Neutrophil (primary cell): ENCODE measurements at regions not wholly inside any gene's neighbourhood (a gene's known extent, or its start where the extent isn't known, plus 50 kb on each side); places are given as distances from the start of the nearest gene placed in this dataset.

Source experiments
- H3K27ac ChIP-seq: fragments of 200-600 bp; sonication (generic); 2 replicates; pipeline ENCODE4 v1.5.1; 2016; ENCODE audit warnings: mild to moderate bottlenecking, moderate library complexity
- H3K27me3 ChIP-seq: fragments of 200-600 bp; sonication (generic); 2 replicates; pipeline ENCODE4 v1.6.0; 2016; ENCODE audit warnings: mild to moderate bottlenecking
- H3K36me3 ChIP-seq: fragments of 200-600 bp; sonication (generic); 2 replicates; pipeline ENCODE4 v1.5.1; 2017
- H3K4me1 ChIP-seq, 2 experiments: fragments of 200-600 bp in 1 of 2; sonication (generic) in 1 of 2; 1 replicate in 1 of 2; 2 replicates in 1 of 2; pipeline versions ENCODE4 v1.5.1 to v1.6.1; 2013 to 2016; ENCODE audit warnings: low read depth in 1 of 2, low read length in 1 of 2, mild to moderate bottlenecking in 1 of 2, moderate library complexity in 1 of 2; ENCODE audit not compliant: control insufficient read depth in 1 of 2, insufficient read depth in 1 of 2
- H3K4me3 ChIP-seq, 2 experiments: fragments of 200-600 bp in 1 of 2; sonication (generic) in 1 of 2; 1 replicate in 1 of 2; 2 replicates in 1 of 2; pipeline ENCODE4 v1.5.1; 2013 to 2016; ENCODE audit warnings: low read depth in 1 of 2, low read length in 1 of 2, mild to moderate bottlenecking in 1 of 2, moderate library complexity in 1 of 2
- H3K9me3 ChIP-seq: fragments of 200-600 bp; sonication (generic); 2 replicates; pipeline ENCODE4 v1.5.1; 2016
- CTCF ChIP-seq: fragments of 200-600 bp; sonication (generic); IDR thresholded peaks from 2 replicates; pipeline ENCODE4 v1.5.1; 2016; ENCODE audit warnings: antibody characterized with exemption

- H3K36me3 ChIP-seq, result no peaks in the 10 kb centered on the region
- no peak for TF ChIP-seq CTCF
- no peaks in the 10 kb centered on the region for H3K9me3 ChIP-seq
- H3K27me3 ChIP-seq, result no peaks in the 10 kb centered on the region
- no peaks in the 10 kb centered on the region for H3K4me1 ChIP-seq
- H3K27ac ChIP-seq, result no peak overlapping the region
- no peak overlapping the region for H3K4me3 ChIP-seq
Measured at GRCh38 chr14:48382961-48383360, 707.6 kb upstream of the MDGA2 start.

- Histone ChIP-seq H3K27me3 (no peaks in the 10 kb centered on the region), H3K4me1 (no peaks in the 10 kb centered on the region)
- TF ChIP-seq CTCF, result no peak
Measured at GRCh38 chr14:48378541-48378940, 703.1 kb upstream of the MDGA2 start.

GRCh38 chr14:48373981-48374380 lies 698.6 kb upstream of the MDGA2 start:
- no peak for TF ChIP-seq CTCF

More at GRCh38 chr14:48378541-48378940, 703.1 kb upstream of the MDGA2 start:
- H3K27ac ChIP-seq, result no peak overlapping the region
- no peaks in the 10 kb centered on the region for H3K36me3 ChIP-seq
- no peaks in the 10 kb centered on the region for H3K9me3 ChIP-seq
- no peak overlapping the region for H3K4me3 ChIP-seq

GRCh38 chr14:48350971-48351370 lies 675.6 kb upstream of the MDGA2 start:
- Histone ChIP-seq H3K4me1 (no peaks in the 10 kb centered on the region), H3K9me3 (no peaks in the 10 kb centered on the region), H3K27ac (no peak overlapping the region), H3K36me3 (no peaks in the 10 kb centered on the region), H3K4me3 (no peak overlapping the region), H3K27me3 (no peaks in the 10 kb centered on the region)
- no peak for TF ChIP-seq CTCF

More at GRCh38 chr14:48373981-48374380, 698.6 kb upstream of the MDGA2 start:
- no peaks in the 10 kb centered on the region for H3K36me3 ChIP-seq
- H3K4me1 ChIP-seq, result no peaks in the 10 kb centered on the region
- no peak overlapping the region for H3K27ac ChIP-seq
- no peaks in the 10 kb centered on the region for H3K9me3 ChIP-seq
- no peak overlapping the region for H3K4me3 ChIP-seq
- no peaks in the 10 kb centered on the region for H3K27me3 ChIP-seq

GRCh38 chr14:48349689-48350088 lies 674.3 kb upstream of the MDGA2 start:
- Histone ChIP-seq H3K9me3 (no peaks in the 10 kb centered on the region), H3K27me3 (no peaks in the 10 kb centered on the region), H3K36me3 (no peaks in the 10 kb centered on the region), H3K4me1 (no peaks in the 10 kb centered on the region), H3K4me3 (no peak overlapping the region), H3K27ac (no peak overlapping the region)
- TF ChIP-seq CTCF, result no peak

GRCh38 chr14:48341069-48341468 lies 665.7 kb upstream of the MDGA2 start:
- Histone ChIP-seq H3K4me3 (no peak overlapping the region), H3K27ac (no peak overlapping the region), H3K4me1 (no peaks in the 10 kb centered on the region), H3K27me3 (no peaks in the 10 kb centered on the region), H3K36me3 (no peaks in the 10 kb centered on the region), H3K9me3 (no peaks in the 10 kb centered on the region)
- TF ChIP-seq CTCF, result no peak
